CD4-positive, alpha-beta T cell treated with Interleukin-12 subunit alpha and Interleukin-12 subunit beta, for 1 hour (primary cell): ENCODE measurements at regions not wholly inside any gene's neighbourhood (a gene's known extent, or its start where the extent isn't known, plus 50 kb on each side); places are given as distances from the start of the nearest gene placed in this dataset.

Source experiments
- DNase-seq: peaks from one replicate; pipeline ENCODE4 v3.0.0-alpha.2; 2020

DNA sequence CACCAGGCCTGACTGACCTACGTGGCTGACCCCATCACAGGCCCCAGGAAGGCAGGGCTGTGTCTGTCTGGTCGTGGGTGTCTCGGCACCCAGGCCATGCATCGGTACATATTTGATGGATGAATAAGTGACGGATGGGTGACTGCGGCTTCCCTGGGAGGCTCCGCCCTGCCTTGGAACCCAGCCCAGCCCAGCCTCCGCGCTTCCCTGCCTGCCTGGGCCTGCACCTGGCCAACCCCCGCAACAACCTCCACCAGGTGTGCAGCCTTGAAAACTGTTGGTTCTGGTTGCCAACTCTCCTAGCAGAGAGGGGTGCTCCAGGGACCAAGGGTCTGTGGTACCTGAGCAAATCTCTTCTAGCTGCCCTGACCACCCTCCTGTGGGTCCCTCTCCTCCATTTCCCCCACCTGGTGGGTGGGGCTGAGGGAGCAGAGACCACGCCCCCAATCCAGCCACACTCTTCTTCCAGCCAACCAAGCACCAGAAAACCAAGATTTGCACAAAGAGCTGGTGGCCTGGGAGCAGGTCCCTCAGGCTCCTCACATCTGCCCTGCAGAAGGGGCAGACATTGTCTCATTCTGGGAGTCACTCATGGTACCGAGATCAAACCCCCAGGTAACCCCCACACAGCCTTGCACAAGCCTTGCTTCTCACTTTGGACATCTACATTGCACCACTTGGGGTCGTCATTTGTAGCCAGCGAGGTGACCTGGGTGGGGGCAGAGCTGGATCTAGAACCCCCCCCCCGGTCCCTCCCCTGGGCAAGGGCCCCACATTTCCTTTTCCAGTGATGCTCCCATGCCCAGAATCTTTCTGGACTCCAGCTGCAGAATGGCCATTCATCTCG, 100.6 kb upstream of the IER5L start:
- no peak for DNase-seq

DNA sequence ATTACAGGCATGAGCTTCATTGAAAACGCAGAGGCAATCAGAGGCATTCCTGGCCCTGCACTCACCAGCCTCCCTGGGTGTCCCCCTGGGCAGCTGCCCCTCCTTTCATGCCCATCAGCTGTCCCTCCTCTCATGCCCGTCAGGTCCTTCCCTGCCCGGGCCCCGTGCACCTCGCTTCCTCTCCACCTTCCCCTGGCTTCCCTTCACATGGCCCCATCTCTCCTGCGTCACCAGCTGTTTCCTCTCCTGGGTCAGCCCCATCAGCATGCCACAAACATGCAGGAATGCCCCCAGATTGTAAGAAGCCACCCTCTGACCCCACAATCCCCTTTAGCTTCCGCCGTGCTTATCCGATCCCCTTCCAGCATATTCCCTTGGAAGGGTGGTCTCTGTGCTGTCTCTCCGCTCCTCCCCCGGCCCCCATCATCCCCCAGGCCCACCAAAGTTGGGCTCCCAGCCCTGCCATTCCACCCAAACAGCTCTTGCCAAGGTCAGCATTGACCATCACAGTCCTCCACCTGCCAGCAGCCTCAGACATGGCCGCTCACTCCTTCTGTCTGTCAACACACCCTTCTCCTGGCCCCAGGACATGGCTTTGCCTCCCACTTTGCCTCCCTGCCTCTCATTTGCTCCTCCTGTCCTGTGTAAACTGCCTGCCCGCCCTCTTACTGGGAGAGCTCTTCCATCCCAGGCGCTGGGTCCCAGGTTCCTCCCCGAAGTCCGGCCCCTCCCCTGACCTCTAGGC, 98.6 kb upstream of the IER5L start:
- no peak for DNase-seq

GRCh38 chr9:129275626-129276247, 97.7 kb upstream of the IER5L start:
- no peak for DNase-seq

DNA sequence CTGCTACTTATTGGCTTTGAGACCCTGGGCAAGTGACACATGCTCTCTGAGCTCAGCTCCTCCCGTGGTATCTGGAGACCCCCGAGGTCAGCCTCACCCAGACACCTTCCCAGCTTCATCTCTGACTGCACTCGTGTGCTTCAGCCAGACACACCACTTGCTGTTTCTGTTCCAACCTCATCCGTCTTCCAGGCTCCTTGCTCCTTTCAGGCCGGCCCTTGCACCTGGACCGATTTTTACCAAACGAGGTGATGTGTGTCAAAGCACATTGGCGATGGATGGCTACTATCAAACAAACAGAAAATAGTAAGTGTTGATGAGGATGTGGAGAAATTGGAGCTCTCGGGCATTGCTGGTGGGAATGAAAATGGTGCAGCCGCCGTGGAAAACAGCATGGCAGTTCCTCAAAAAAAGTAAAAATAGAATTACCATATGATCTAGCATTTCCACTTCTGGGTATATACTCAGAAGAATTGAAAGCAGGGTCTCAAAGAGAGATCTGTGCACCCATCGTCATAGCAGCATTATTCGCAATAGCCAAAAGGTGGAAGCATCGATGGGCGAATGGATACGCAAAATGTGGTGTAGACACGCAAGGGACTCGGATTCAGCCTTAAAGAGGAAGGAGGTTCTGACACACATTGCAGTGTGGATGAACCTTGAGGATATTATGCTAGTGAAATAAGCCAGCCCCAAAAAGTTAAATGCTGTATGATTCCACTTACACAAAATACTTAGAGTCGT, 96.1 kb upstream of the IER5L start:
- no peak for DNase-seq

DNA sequence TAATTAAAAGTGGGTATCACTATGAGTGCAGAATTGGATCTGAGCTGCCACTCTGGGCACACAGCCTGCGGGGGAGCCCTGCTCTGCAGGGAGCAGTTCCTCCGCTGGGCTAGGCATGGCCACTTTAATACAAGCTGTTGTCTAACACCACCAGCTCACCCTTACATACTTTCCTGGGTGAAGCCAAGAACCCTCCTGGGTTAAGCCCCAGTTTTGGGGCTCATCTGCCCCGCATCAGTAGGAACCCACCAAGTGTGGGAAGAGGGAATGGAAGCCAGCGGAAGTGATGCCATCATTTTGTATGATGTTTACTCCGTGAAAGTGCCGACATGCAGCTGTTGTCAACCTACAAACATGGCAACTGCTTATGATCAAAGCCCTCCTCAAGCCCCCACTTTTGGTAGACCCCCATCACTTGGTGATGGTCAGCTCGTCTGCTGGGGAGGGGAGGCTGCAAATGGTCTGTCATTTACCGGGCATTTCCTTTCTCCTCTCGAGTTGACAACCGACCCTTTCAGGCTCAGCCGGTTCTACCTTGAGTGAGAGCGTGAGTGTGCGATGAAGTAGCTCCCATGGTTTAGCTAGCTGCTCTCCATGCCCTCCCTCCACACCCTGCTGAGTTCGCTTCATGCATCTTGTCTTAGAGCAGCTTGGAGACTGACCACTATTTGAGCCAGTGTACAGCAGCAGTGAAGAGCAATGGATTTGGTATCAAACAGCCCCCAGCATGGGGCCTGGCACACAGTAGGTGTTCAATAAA, 95.3 kb upstream of the IER5L start:
- DNase-seq: no peak

GRCh38 chr9:129272348-129273025, 94.4 kb upstream of the IER5L start:
- DNase-seq: no peak

GRCh38 chr9:129270903-129271431, 92.9 kb upstream of the IER5L start:
- DNase-seq: no peak

GRCh38 chr9:129270205-129270604, 92.1 kb upstream of the IER5L start:
- DNase-seq: peak; percentile 47

- DNase-seq: no peak
These were observed 89.1 kb upstream of the IER5L start for GRCh38 chr9:129267141-129267540.

GRCh38 chr9:129266536-129266935, 88.5 kb upstream of the IER5L start:
- no peak for DNase-seq

- no peak for DNase-seq
These were observed 86.3 kb upstream of the IER5L start for GRCh38 chr9:129264388-129264787.

DNA sequence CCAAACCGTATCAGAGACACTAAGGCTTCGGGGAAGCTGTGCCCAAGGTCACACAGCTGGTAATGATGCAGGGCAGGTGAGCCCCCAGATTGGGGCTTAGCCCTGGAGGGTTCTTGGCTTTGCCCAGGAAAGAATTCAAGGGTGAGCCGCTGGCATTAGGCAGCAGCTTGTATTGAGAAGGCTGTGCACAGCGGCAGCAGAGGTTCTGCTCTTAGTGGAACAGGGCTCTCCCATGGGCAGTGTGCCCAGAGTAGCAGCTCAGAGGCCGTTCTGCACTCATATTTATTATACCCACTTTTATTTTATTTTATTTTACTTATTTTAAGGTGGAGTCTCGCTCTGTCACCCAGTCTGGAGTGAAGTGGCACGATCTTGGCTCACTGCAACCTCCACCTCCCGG, 85.8 kb upstream of the IER5L start:
- DNase-seq: no peak

GRCh38 chr9:129262261-129262660, 84.2 kb upstream of the IER5L start:
- DNase-seq: no peak

- no peak for DNase-seq
These were observed 81.3 kb upstream of the IER5L start for GRCh38 chr9:129259375-129259774.

- peak; percentile 19 for DNase-seq
These were observed 80.8 kb upstream of the IER5L start for GRCh38 chr9:129258823-129259301.

DNA sequence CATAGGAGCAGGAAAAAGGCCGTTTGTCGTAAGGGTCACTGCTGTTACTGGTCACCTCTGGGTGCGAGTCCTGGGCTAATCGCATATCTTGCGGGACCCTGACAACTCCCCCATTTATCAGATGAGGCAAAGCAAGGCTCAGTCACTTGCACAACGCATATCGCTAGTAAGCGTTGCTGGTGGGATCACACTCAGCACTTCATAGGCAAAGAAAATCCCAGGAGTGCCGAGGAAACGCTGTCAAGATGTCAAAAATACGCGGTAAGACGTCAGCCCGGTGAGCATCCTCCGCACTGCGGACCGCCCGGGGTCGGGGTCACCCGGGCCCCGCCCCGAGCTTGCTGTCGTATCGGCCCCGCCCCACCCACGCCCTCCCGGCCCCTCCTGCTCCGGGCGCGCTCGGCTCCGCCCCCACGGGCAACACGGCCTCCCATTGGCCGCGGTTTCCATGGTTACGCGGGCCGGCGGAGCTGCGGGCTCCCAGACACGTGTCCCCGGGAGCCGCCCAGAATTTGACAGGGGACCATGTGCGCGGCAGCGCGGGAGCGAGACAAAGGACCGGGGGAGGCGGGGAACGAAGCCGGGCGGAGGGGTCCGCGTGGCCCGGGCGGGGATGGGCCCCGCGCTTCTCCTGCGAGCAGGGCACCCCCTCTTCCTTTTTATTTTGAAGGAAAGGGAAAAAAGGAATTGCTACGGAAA, 80.2 kb upstream of the IER5L start:
- peak; percentile 93 for DNase-seq

DNA sequence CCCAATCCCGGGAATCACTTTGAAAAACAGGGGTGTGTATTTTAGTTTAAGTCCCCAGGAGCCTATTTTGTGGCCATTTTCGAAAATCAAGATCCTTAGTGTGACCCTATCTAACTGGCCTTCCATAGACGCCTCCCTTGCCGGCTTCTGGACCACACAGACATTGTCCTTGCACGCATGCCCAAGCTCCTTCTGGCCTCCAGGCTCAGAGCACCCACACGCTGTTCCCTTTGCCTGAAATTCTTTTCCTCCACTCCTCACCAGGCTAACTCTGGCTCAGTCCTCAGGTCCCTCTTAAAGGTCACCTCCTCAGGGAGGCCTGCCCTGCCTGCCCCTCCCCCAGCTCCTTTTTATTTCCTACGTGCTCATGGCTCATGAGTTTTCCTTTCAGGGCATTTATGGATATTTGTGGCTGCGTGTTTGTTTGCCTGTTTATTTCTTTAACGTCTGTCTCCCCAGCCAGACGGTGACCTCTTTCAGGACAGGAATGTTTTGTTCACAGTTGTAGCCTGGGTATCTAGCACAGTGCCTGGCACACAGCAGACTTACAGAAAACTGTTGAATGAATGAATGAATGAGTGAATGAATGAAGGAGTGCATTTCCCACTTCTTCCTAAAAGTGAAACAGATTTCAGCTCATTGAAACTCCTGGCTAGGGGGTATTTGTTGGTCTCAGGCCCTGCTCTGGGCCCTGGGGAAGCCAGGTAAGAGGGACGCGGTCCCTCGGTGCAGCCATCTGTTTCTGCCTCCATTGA, 79.1 kb upstream of the IER5L start:
- no peak for DNase-seq

GRCh38 chr9:129254566-129255287, 76.7 kb upstream of the IER5L start:
- DNase-seq: no peak

- no peak for DNase-seq
These were observed 75.8 kb upstream of the IER5L start for GRCh38 chr9:129253803-129254381.
